IMR-90 (cell line): ENCODE measurements at regions not wholly inside any gene's neighbourhood (a gene's known extent, or its start where the extent isn't known, plus 50 kb on each side); places are given as distances from the start of the nearest gene placed in this dataset.
"Not testable (repeated sequence)": the region's sequence is repeated elsewhere in the genome, so short reads cannot be mapped to it uniquely, and the experiment has no call there.

Source experiments
- ATAC-seq: fragments of 200-7000 bp; cut with Tn5 transposase; 2 replicates; pipeline ENCODE4 v1.9.1; 2020; ENCODE audit warnings: low read depth, mild to moderate bottlenecking, moderate library complexity
- BruUV-seq: library from RNA; stranded (reverse); fragments of 400-500 nt; replicated peaks from 2 replicates; lab custom pipeline; 2021; lab: Mats Ljungman, UMichigan
- CTCF ChIA-PET: fragments of 300-600 bp; formaldehyde crosslinking; extraction: SDS; loops from one replicate; lab custom pipeline; 2021; ENCODE audit warnings: antibody characterized with exemption; lab: Yijun Ruan, JAX
- POLR2A ChIA-PET: fragments of 300-600 bp; sonication (Branson Sonifier 250); formaldehyde crosslinking; loops from one replicate; lab custom pipeline; 2022; ENCODE audit warnings: antibody characterized with exemption; ENCODE audit not compliant: unreplicated experiment; lab: Charles Lee
- DNase-seq: peaks from one replicate; pipeline ENCODE4 v3.0.0; 2013
- H2AFZ ChIP-seq: replicated peaks from 2 replicates; pipeline ENCODE3; 2013; ENCODE audit warnings: low read length, mild to moderate bottlenecking; ENCODE audit not compliant: poor library complexity
- H2AK5ac ChIP-seq: 2 replicates; pipeline ENCODE4 v1.6.1; 2013; ENCODE audit warnings: low read depth, low read length, inconsistent platforms
- H2AK9ac ChIP-seq: replicated peaks from 2 replicates; pipeline ENCODE3; 2013; ENCODE audit warnings: mild to moderate bottlenecking, low read depth, low read length, moderate library complexity; ENCODE audit not compliant: poor library complexity
- H2BK120ac ChIP-seq: 2 replicates; pipeline ENCODE4 v1.6.1; 2013; ENCODE audit warnings: low read depth, low read length, inconsistent platforms
- H2BK15ac ChIP-seq: 3 replicates; pipeline ENCODE4 v1.6.1; 2013; ENCODE audit warnings: low read depth, low read length, inconsistent platforms
- H2BK20ac ChIP-seq: 2 replicates; pipeline ENCODE4 v1.6.1; 2013; ENCODE audit warnings: low read depth, mild to moderate bottlenecking, inconsistent platforms, low read length, moderate library complexity
- H2BK5ac ChIP-seq: 2 replicates; pipeline ENCODE4 v1.6.1; 2013; ENCODE audit warnings: mild to moderate bottlenecking, low read depth, low read length, inconsistent platforms; ENCODE audit not compliant: poor library complexity, severe bottlenecking
- H3K14ac ChIP-seq: replicated peaks from 2 replicates; pipeline ENCODE4 v1.6.1; 2013; ENCODE audit warnings: low read depth, low read length, inconsistent platforms
- H3K18ac ChIP-seq: 2 replicates; pipeline ENCODE4 v1.6.1; 2013; ENCODE audit warnings: low read depth, low read length, control low read depth
- H3K23ac ChIP-seq: 2 replicates; pipeline ENCODE4 v1.6.1; 2013; ENCODE audit warnings: low read depth, low read length, inconsistent platforms
- H3K27ac ChIP-seq: 2 replicates; pipeline ENCODE4 v1.5.1; 2013; ENCODE audit warnings: mild to moderate bottlenecking, control low read depth, low read length; ENCODE audit not compliant: insufficient read depth
- H3K27me3 ChIP-seq: 2 replicates; pipeline ENCODE4 v1.6.1; 2013; ENCODE audit warnings: low read length; ENCODE audit not compliant: control insufficient read depth, insufficient read depth
- H3K36me3 ChIP-seq: 2 replicates; pipeline ENCODE4 v1.6.1; 2013; ENCODE audit warnings: low read length, mixed read lengths; ENCODE audit not compliant: control insufficient read depth, insufficient read depth
- H3K4ac ChIP-seq: 2 replicates; pipeline ENCODE4 v1.6.1; 2013; ENCODE audit warnings: low read depth, low read length, inconsistent platforms
- H3K4me1 ChIP-seq: 2 replicates; pipeline ENCODE4 v1.6.1; 2013; ENCODE audit warnings: low read length, mixed read lengths; ENCODE audit not compliant: control insufficient read depth, insufficient read depth
- H3K4me2 ChIP-seq: 2 replicates; pipeline ENCODE4 v1.6.1; 2013; ENCODE audit warnings: low read depth, mild to moderate bottlenecking, control low read depth, low read length, moderate library complexity
- H3K4me3 ChIP-seq: 2 replicates; pipeline ENCODE4 v1.5.1; 2013; ENCODE audit warnings: low read depth, mild to moderate bottlenecking, control low read depth, low read length, moderate library complexity; ENCODE audit not compliant: insufficient read depth
- H3K56ac ChIP-seq: 2 replicates; pipeline ENCODE4 v1.6.1; 2013; ENCODE audit warnings: low read length, inconsistent platforms; ENCODE audit not compliant: insufficient read depth; ENCODE audit errors: extremely low read depth
- H3K79me1 ChIP-seq, 2 experiments: 2 replicates each; pipeline ENCODE4 v1.6.1; 2013; ENCODE audit warnings: low read length in 2 of 2, inconsistent platforms in 1 of 2, low read depth in 1 of 2
- H3K9ac ChIP-seq: 2 replicates; pipeline ENCODE4 v1.6.1; 2013; ENCODE audit warnings: low read depth, low read length, control low read depth
- H3K9me1 ChIP-seq: 2 replicates; pipeline ENCODE4 v1.6.1; 2013; ENCODE audit warnings: low read length, inconsistent platforms; ENCODE audit not compliant: insufficient read depth
- H3K9me3 ChIP-seq: 2 replicates; pipeline ENCODE4 v1.6.1; 2013; ENCODE audit warnings: low read length; ENCODE audit not compliant: control insufficient read depth, insufficient read depth
- H4K20me1 ChIP-seq: 2 replicates; pipeline ENCODE4 v1.6.1; 2013; ENCODE audit warnings: low read length, inconsistent platforms; ENCODE audit not compliant: insufficient read depth
- H4K5ac ChIP-seq: 2 replicates; pipeline ENCODE4 v1.6.1; 2013; ENCODE audit warnings: mild to moderate bottlenecking, low read depth, low read length, control low read depth
- H4K8ac ChIP-seq, 2 experiments: 2 replicates each; pipeline ENCODE4 v1.6.1; 2013; ENCODE audit warnings: low read depth in 2 of 2, low read length in 2 of 2, control low read depth in 1 of 2, inconsistent platforms in 1 of 2
- H4K91ac ChIP-seq: 2 replicates; pipeline ENCODE4 v1.6.1; 2013; ENCODE audit warnings: low read depth, low read length, inconsistent platforms; ENCODE audit not compliant: insufficient read depth
- BHLHE40 ChIP-seq: fragments of 150-350 bp; IDR thresholded peaks from 2 replicates; pipeline ENCODE4 v1.6.1; 2016; ENCODE audit warnings: mild to moderate bottlenecking, low read depth, low read length
- CHD1 ChIP-seq: IDR thresholded peaks from 2 replicates; pipeline ENCODE4 v1.6.1; 2012; ENCODE audit warnings: low read depth, low read length, improper control_type of control experiment
- FOS ChIP-seq: fragments of 150-350 bp; IDR thresholded peaks from 2 replicates; pipeline ENCODE4 v1.6.1; 2016; ENCODE audit warnings: low read depth, low read length
- MAFK ChIP-seq: IDR thresholded peaks from 2 replicates; pipeline ENCODE4 v1.6.1; 2012; ENCODE audit warnings: low read depth, low read length, improper control_type of control experiment
- MAZ ChIP-seq: IDR thresholded peaks from 2 replicates; pipeline ENCODE4 v1.6.1; 2012; ENCODE audit warnings: low read depth, mild to moderate bottlenecking, low read length, improper control_type of control experiment, moderate library complexity, borderline replicate concordance
- NFE2L2 ChIP-seq: fragments of 150-350 bp; IDR thresholded peaks from 2 replicates; pipeline ENCODE4 v1.6.1; 2016; ENCODE audit warnings: low read depth, mild to moderate bottlenecking, low read length
- POLR2A ChIP-seq: IDR thresholded peaks from 2 replicates; pipeline ENCODE4 v1.6.1; 2012; ENCODE audit warnings: mild to moderate bottlenecking, low read depth, low read length
- RAD21 ChIP-seq: IDR thresholded peaks from 2 replicates; pipeline ENCODE4 v1.6.1; 2012; ENCODE audit warnings: low read length, improper control_type of control experiment
- RCOR1 ChIP-seq: IDR thresholded peaks from 2 replicates; pipeline ENCODE4 v1.6.1; 2012; ENCODE audit warnings: mild to moderate bottlenecking, low read length, improper control_type of control experiment; ENCODE audit not compliant: insufficient replicate concordance
- RFX5 ChIP-seq: IDR thresholded peaks from 2 replicates; pipeline ENCODE4 v1.8.0; 2012; ENCODE audit warnings: low read depth, mild to moderate bottlenecking, low read length, moderate library complexity
- SMC3 ChIP-seq: fragments of 150-350 bp; IDR thresholded peaks from 2 replicates; pipeline ENCODE4 v1.6.1; 2016; ENCODE audit warnings: low read depth, mild to moderate bottlenecking, antibody characterized with exemption, low read length, moderate library complexity
- USF2 ChIP-seq: fragments of 150-350 bp; IDR thresholded peaks from 2 replicates; pipeline ENCODE4 v1.6.1; 2017; ENCODE audit warnings: mild to moderate bottlenecking, antibody characterized with exemption, low read length, low read depth
- WGBS, 2 experiments: methylation state at CpG; one replicate each; pipeline versions ENCODE4 v1.1.5 to v1.1.7; 2013; ENCODE audit warnings: missing lambda C conversion rate in 2 of 2; ENCODE audit not compliant: insufficient read length in 1 of 2; ENCODE audit errors: extremely low coverage in 2 of 2; 5-methylcytosine and 5-hydroxymethylcytosine counted together
- dilution Hi-C: fragments of 300-500 bp; cut with HindIII; formaldehyde crosslinking; loops from one replicate; pipeline ENCODE4 v1.14.3; 2018; ENCODE audit warnings: low sequenced_read_pairs; ENCODE audit not compliant: unreplicated experiment
- in situ Hi-C: fragments of 300-500 bp; cut with MboI; formaldehyde crosslinking; loops from 3 replicates; pipeline ENCODE4 v1.14.3; 2019; ENCODE audit warnings: low sequenced_read_pairs, inconsistent platforms, mixed read lengths
- intact Hi-C: fragments of 100-400 bp; cut with micrococcal nuclease; formaldehyde crosslinking; loops from 2 replicates; pipeline ENCODE4 v1.10.0; 2022

GRCh38 chr17:62139141-62139540 lies 74.1 kb upstream of the MED13 start:
- BruUV-seq, result no TSS peak
- no peak overlapping the region for H3K56ac ChIP-seq
- intact Hi-C loops (no loop called here), dilution Hi-C loops (no loop called here), in situ Hi-C loops (no loop called here)
- no peaks in the 10 kb centered on the region for H3K36me3 ChIP-seq
- no peak overlapping the region for H3K23ac ChIP-seq
- no peak overlapping the region for H2AK5ac ChIP-seq
- peaks cover 25% of the 10 kb centered on the region for H3K27me3 ChIP-seq
- H3K27ac ChIP-seq, result no peak overlapping the region
- no peak overlapping the region for H4K8ac ChIP-seq
- H2BK20ac ChIP-seq, result no peak overlapping the region
- no peak overlapping the region for H3K4me2 ChIP-seq
- H2BK5ac ChIP-seq, result no peak overlapping the region
- no peaks in the 10 kb centered on the region for H3K4me1 ChIP-seq
- H3K9me3 ChIP-seq, result no peaks in the 10 kb centered on the region
- H2BK15ac ChIP-seq, result no peak overlapping the region
- H3K14ac ChIP-seq, result no peak overlapping the region
- H3K18ac ChIP-seq, result no peak overlapping the region
- ChIA-PET CTCF (no interaction called here), POLR2A (no interaction called here)
- DNase-seq (no peak), ATAC-seq (no peak)
- no peak overlapping the region for H2AK9ac ChIP-seq
- TF ChIP-seq RAD21, result no peak
- no peak for TF ChIP-seq RFX5
- TF ChIP-seq SMC3, result no peak
- no peak for TF ChIP-seq NFE2L2
- TF ChIP-seq BHLHE40, result no peak
- no peak for TF ChIP-seq RCOR1
- no peak for TF ChIP-seq MAFK
- no peak for TF ChIP-seq CHD1
- TF ChIP-seq MAZ, result no peak
- no peak for TF ChIP-seq FOS
- TF ChIP-seq USF2, result no peak
- no peak for TF ChIP-seq POLR2A
- no peak overlapping the region for H2BK120ac ChIP-seq
- no peak overlapping the region for H3K4ac ChIP-seq
- no peaks in the 10 kb centered on the region for H3K79me1 ChIP-seq
- H4K91ac ChIP-seq, result no peak overlapping the region
- H3K9ac ChIP-seq, result no peak overlapping the region
- no peaks in the 10 kb centered on the region for H4K20me1 ChIP-seq
- no peaks in the 10 kb centered on the region for H3K9me1 ChIP-seq
- no peak overlapping the region for H2AFZ ChIP-seq
- H3K4me3 ChIP-seq, result no peak overlapping the region
- WGBS, 2 experiments, result 83% methylated on average over 19 of the region's 26 CpGs; no CpG with 5 or more reads in 1 of the 2 experiments
- H4K5ac ChIP-seq, result no peak overlapping the region

GRCh38 chr17:62138676-62139121 lies 73.6 kb upstream of the MED13 start:
- in situ Hi-C loops, H3K27ac ChIP-seq, H3K4ac ChIP-seq, H2BK15ac ChIP-seq, H3K23ac ChIP-seq, intact Hi-C loops, H4K8ac ChIP-seq, H3K56ac ChIP-seq, H3K14ac ChIP-seq, H3K36me3 ChIP-seq, H3K9ac ChIP-seq, H3K4me1 ChIP-seq, H2BK120ac ChIP-seq, H2BK20ac ChIP-seq, H4K20me1 ChIP-seq, H3K9me3 ChIP-seq, H4K91ac ChIP-seq, H3K4me3 ChIP-seq, dilution Hi-C loops, H2AK9ac ChIP-seq, H4K5ac ChIP-seq, H3K79me1 ChIP-seq, H2BK5ac ChIP-seq, H3K18ac ChIP-seq, H3K9me1 ChIP-seq, DNase-seq, BruUV-seq, CTCF ChIA-PET, H2AK5ac ChIP-seq, POLR2A ChIA-PET: not testable (repeated sequence)
- 19% methylated on average over 24 of the region's 31 CpGs; no CpG with 5 or more reads in 1 of the 2 experiments for WGBS, 2 experiments
- peaks cover 25% of the 10 kb centered on the region for H3K27me3 ChIP-seq
- peak overlapping the region; percentile 21 for H2AFZ ChIP-seq
- peak overlapping the region; percentile 76; the same call in 1 of the 2 replicates for H3K4me2 ChIP-seq
- ATAC-seq, result peak; percentile 49
